GM19240 (cell line): ENCODE measurements at regions not wholly inside any gene's neighbourhood (a gene's known extent, or its start where the extent isn't known, plus 50 kb on each side); places are given as distances from the start of the nearest gene placed in this dataset.

Experiments
- DNase-seq: peaks from one replicate; pipeline ENCODE4 v3.0.0; 2011; ENCODE audit warnings: low spot score; ENCODE audit not compliant: insufficient read length

GRCh38 chr6:3999800-4000661 is 78.9 kb downstream of the FAM217A start:
- DNase-seq, result no peak

GRCh38 chr6:4004249-4004648 is 74.7 kb downstream of the FAM217A start:
- DNase-seq, result no peak

- DNase-seq, result no peak
These were observed 70.5 kb downstream of the FAM217A start for GRCh38 chr6:4008324-4009047.

GRCh38 chr6:4009486-4009885 is 69.5 kb downstream of the FAM217A start:
- no peak for DNase-seq

GRCh38 chr6:4010048-4010447 is 68.9 kb downstream of the FAM217A start:
- DNase-seq, result no peak

GRCh38 chr6:4010689-4011090 is 68.2 kb downstream of the FAM217A start:
- DNase-seq, result no peak

GRCh38 chr6:4012826-4013225 is 66.1 kb downstream of the FAM217A start:
- no peak for DNase-seq

- no peak for DNase-seq
These were observed 61.7 kb downstream of the FAM217A start for GRCh38 chr6:4017058-4017739.

- DNase-seq, result no peak
These were observed 61.1 kb downstream of the FAM217A start for GRCh38 chr6:4017834-4018170.

GRCh38 chr6:4018171-4018923 is 60.6 kb downstream of the FAM217A start:
- DNase-seq, result peak; percentile 24
